ENCODE measurements at regions not wholly inside any gene's neighbourhood (a gene's known extent, or its start where the extent isn't known, plus 50 kb on each side); places are given as distances from the start of the nearest gene placed in this dataset.
"Not testable (repeated sequence)": the region's sequence is repeated elsewhere in the genome, so short reads cannot be mapped to it uniquely, and the experiment has no call there.

GRCh38 chr1:70717656-70718055 is 306.6 kb downstream of the CTH start:
- no peak for DNase-seq (ENCODE audit: low read depth)
- H3K4me3 ChIP-seq (ENCODE audit: low read length), result no peak overlapping the region
- TF ChIP-seq CTCF (IDR thresholded peaks at IDR 0.05; ENCODE audit: insufficient read depth, low read depth, low read length, missing control alignments), result no peak

- no peak for TF ChIP-seq CTCF (IDR thresholded peaks at IDR 0.05; ENCODE audit: insufficient read depth, low read depth, low read length, missing control alignments)
- no peak overlapping the region for H3K4me3 ChIP-seq (ENCODE audit: low read length)
- no peak for DNase-seq (ENCODE audit: low read depth)
These were observed 307.1 kb downstream of the CTH start for GRCh38 chr1:70718086-70718630.

GRCh38 chr1:70719154-70719553 is 308.1 kb downstream of the CTH start:
- no peak for TF ChIP-seq CTCF (IDR thresholded peaks at IDR 0.05; ENCODE audit: insufficient read depth, low read depth, low read length, missing control alignments)
- no peak for DNase-seq (ENCODE audit: low read depth)
- H3K4me3 ChIP-seq (ENCODE audit: low read length), result no peak overlapping the region

- TF ChIP-seq CTCF (IDR thresholded peaks at IDR 0.05; ENCODE audit: insufficient read depth, low read depth, low read length, missing control alignments), result no peak
- DNase-seq (ENCODE audit: low read depth), result no peak
- H3K4me3 ChIP-seq (ENCODE audit: low read length), result no peak overlapping the region
These were observed 309.0 kb downstream of the CTH start for GRCh38 chr1:70720109-70720508.

GRCh38 chr1:70720521-70720920 is 309.5 kb downstream of the CTH start:
- H3K4me3 ChIP-seq (ENCODE audit: low read length), result no peak overlapping the region
- DNase-seq (ENCODE audit: low read depth), result no peak
- no peak for TF ChIP-seq CTCF (IDR thresholded peaks at IDR 0.05; ENCODE audit: insufficient read depth, low read depth, low read length, missing control alignments)

- no peak overlapping the region for H3K4me3 ChIP-seq (ENCODE audit: low read length)
- TF ChIP-seq CTCF (IDR thresholded peaks at IDR 0.05; ENCODE audit: insufficient read depth, low read depth, low read length, missing control alignments), result no peak
- no peak for DNase-seq (ENCODE audit: low read depth)
These were observed 316.9 kb downstream of the CTH start for GRCh38 chr1:70727886-70728489.

- not testable (repeated sequence) for DNase-seq (ENCODE audit: low read depth); H3K4me3 ChIP-seq (ENCODE audit: low read length)
These were observed 311.1 kb downstream of the PTGER3 start for GRCh38 chr1:70736518-70736917.
